ENCODE measurements at regions not wholly inside any gene's neighbourhood (a gene's known extent, or its start where the extent isn't known, plus 50 kb on each side); places are given as distances from the start of the nearest gene placed in this dataset.

GRCh38 chr1:243962541-243962940 lies 88.5 kb upstream of the ZBTB18 start:
- no peak for TF ChIP-seq ATF3 (IDR thresholded peaks at IDR 0.05)
- no peak for TF ChIP-seq POLR2A (IDR thresholded peaks at IDR 0.05; ENCODE audit: borderline replicate concordance, extremely low read depth, insufficient read depth, insufficient read length)
- no peak for TF ChIP-seq ZNF274 (IDR thresholded peaks at IDR 0.05; ENCODE audit: low read depth, low read length)
- TF ChIP-seq SRF (IDR thresholded peaks at IDR 0.05; ENCODE audit: low read depth): no peak
- no peak for TF ChIP-seq POLR2AphosphoS5 (IDR thresholded peaks at IDR 0.05; ENCODE audit: low read depth, low read length)
- no peak for TF ChIP-seq ELF1 (IDR thresholded peaks at IDR 0.05; ENCODE audit: borderline replicate concordance, low read depth)
- TF ChIP-seq YY1 (IDR thresholded peaks at IDR 0.05; ENCODE audit: extremely low read depth, insufficient replicate concordance, low read depth, low read length): no peak
- TF ChIP-seq CTCF (IDR thresholded peaks at IDR 0.05 in 2 of 3, conservative IDR thresholded peaks at IDR 0.05 in 1 of 3; ENCODE audit: borderline replicate concordance in 1 of 3, insufficient read depth in 1 of 3, low read depth in 2 of 3, low read length in 2 of 3): no peak
- no peak for TF ChIP-seq RAD21 (IDR thresholded peaks at IDR 0.05; ENCODE audit: low read depth)
